Stomach (tissue), 8 donors: ENCODE measurements at regions not wholly inside any gene's neighbourhood (a gene's known extent, or its start where the extent isn't known, plus 50 kb on each side); places are given as distances from the start of the nearest gene placed in this dataset.

Source experiments
- DNase-seq, 2 donors: peaks; one replicate each; pipeline versions ENCODE4 v3.0.0 to v3.0.0-alpha.2; 2013 to 2019
- H3K27ac ChIP-seq, 5 donors: fragments of 200-600 bp in 4 of 5; sonication (generic) in 4 of 5; one replicate each; pipeline ENCODE4 v1.5.1; 2013 to 2019; ENCODE audit warnings: mild to moderate bottlenecking in 1 of 5, moderate library complexity in 1 of 5
- H3K27me3 ChIP-seq, 3 donors: fragments of 200-600 bp; sonication (generic); one replicate each; pipeline ENCODE4 v1.5.1; 2017 to 2019; ENCODE audit warnings: mixed run types in 1 of 3
- H3K36me3 ChIP-seq, 4 donors: fragments of 200-600 bp; sonication (generic); 1 replicate in 3 of 4; 2 replicates in 1 of 4; pipeline ENCODE4 v1.5.1; 2016 to 2019
- H3K4me1 ChIP-seq, 4 donors: fragments of 200-600 bp; sonication (generic); one replicate each; pipeline ENCODE4 v1.5.1; 2016 to 2019
- H3K4me3 ChIP-seq, 4 donors: fragments of 200-600 bp; sonication (generic) in 3 of 4; one replicate each; pipeline ENCODE4 v1.5.1; 2016 to 2019; ENCODE audit warnings: mild to moderate bottlenecking in 1 of 4
- H3K9me3 ChIP-seq, 4 donors: fragments of 200-600 bp; sonication (generic); one replicate each; pipeline ENCODE4 v1.5.1; 2016 to 2019
- CTCF ChIP-seq, 7 experiments: fragments of 450-650 bp in 4 of 7; fragments of 200-600 bp in 3 of 7; sonication (generic) in 3 of 7; IDR thresholded peaks; one replicate each; pipeline ENCODE4 v1.5.1; 2016 to 2019; ENCODE audit warnings: antibody characterized with exemption in 7 of 7, control low read depth in 2 of 7, mild to moderate bottlenecking in 1 of 7
- EP300 ChIP-seq: sonication (generic); formaldehyde crosslinking; IDR thresholded peaks from one replicate; pipeline ENCODE4 v1.6.1; 2017; ENCODE audit warnings: antibody characterized with exemption
- POLR2A ChIP-seq, 4 donors: fragments of 450-650 bp; IDR thresholded peaks; one replicate each; pipeline ENCODE4 v1.6.1; 2016; ENCODE audit warnings: antibody characterized with exemption in 4 of 4, control low read depth in 2 of 4, mild to moderate bottlenecking in 1 of 4, moderate library complexity in 1 of 4
- POLR2AphosphoS5 ChIP-seq, 3 donors: sonication (generic); formaldehyde crosslinking; IDR thresholded peaks; one replicate each; pipeline ENCODE4 v1.6.1; 2016; ENCODE audit warnings: antibody characterized with exemption in 3 of 3
- WGBS, 5 donors: extraction: QIAGEN DNeasy Blood & Tissue Kit in 3 of 5; methylation state at CpG; one replicate each; pipeline versions ENCODE4 v1.1.5 to v1.1.7; 2013 to 2018; 5-methylcytosine and 5-hydroxymethylcytosine counted together
- intact Hi-C: fragments of 100-400 bp; cut with DNase I; formaldehyde crosslinking; loops from one replicate; pipeline ENCODE4 v1.15.1; 2023; ENCODE audit warnings: low total_unique reads
- donor health status: healthy with polysubstance abuse.
- donor health status: Bipolar disorder and iron deficiency.
- donor health status: healthy.

GRCh38 chr2:191483117-191483516 lies 194.8 kb upstream of the NABP1 start:
- 62 to 68% (median 64%) methylated on average over 3 of the region's 3 CpGs for WGBS, 5 donors
- Histone ChIP-seq H3K4me1 (peaks cover 0 to 16% (median 15%) of the 10 kb centered on the region in 4 donors), H3K27ac (no peak overlapping the region), H3K4me3 (no peak overlapping the region), H3K27me3 (no peaks in the 10 kb centered on the region), H3K9me3 (peaks cover 0 to 32% (median 21%) of the 10 kb centered on the region in 4 donors), H3K36me3 (no peaks in the 10 kb centered on the region)
- DNase-seq = no peak
- no peak for TF ChIP-seq EP300
- TF ChIP-seq CTCF (IDR thresholded peaks at IDR 0.05) = no peak
- TF ChIP-seq POLR2AphosphoS5 (IDR thresholded peaks at IDR 0.05) = no peak
- TF ChIP-seq POLR2A (IDR thresholded peaks at IDR 0.05) = no peak
- intact Hi-C loops = no loop called here

- no peak for TF ChIP-seq EP300
- no peak for TF ChIP-seq POLR2AphosphoS5 (IDR thresholded peaks at IDR 0.05)
- no peak for TF ChIP-seq CTCF (IDR thresholded peaks at IDR 0.05)
- no peak for TF ChIP-seq POLR2A (IDR thresholded peaks at IDR 0.05)
- Histone ChIP-seq H3K36me3 (no peaks in the 10 kb centered on the region), H3K4me3 (no peak overlapping the region), H3K9me3 (peaks cover 0 to 24% (median 14%) of the 10 kb centered on the region in 4 donors), H3K27ac (no peak overlapping the region), H3K27me3 (no peaks in the 10 kb centered on the region), H3K4me1 (peaks cover 0 to 3% (median 0%) of the 10 kb centered on the region in 4 donors)
- no peak for DNase-seq
- intact Hi-C loops = no loop called here
- 71 to 80% (median 80%) methylated on average over 3 of the region's 3 CpGs for WGBS, 5 donors
Observed at GRCh38 chr2:191486584-191487320, 191.2 kb upstream of the NABP1 start.

GRCh38 chr2:191488135-191488534 lies 189.8 kb upstream of the NABP1 start:
- no peak for TF ChIP-seq POLR2AphosphoS5 (IDR thresholded peaks at IDR 0.05)
- TF ChIP-seq CTCF (IDR thresholded peaks at IDR 0.05) = no peak
- TF ChIP-seq POLR2A (IDR thresholded peaks at IDR 0.05) = no peak
- TF ChIP-seq EP300 = no peak
- H3K4me3 ChIP-seq = no peak overlapping the region
- H3K27me3 ChIP-seq = no peaks in the 10 kb centered on the region
- 68 to 79% (median 75%) methylated on average over 7 of the region's 7 CpGs for WGBS, 5 donors
- H3K27ac ChIP-seq = no peak overlapping the region
- H3K36me3 ChIP-seq = no peaks in the 10 kb centered on the region
- peaks cover 0 to 10% (median 9%) of the 10 kb centered on the region in 4 donors for H3K9me3 ChIP-seq
- intact Hi-C loops = no loop called here
- no peak for DNase-seq
- H3K4me1 ChIP-seq = peaks cover 0 to 3% (median 0%) of the 10 kb centered on the region in 4 donors

- Histone ChIP-seq H3K27ac (no peak overlapping the region), H3K4me1 (peaks cover 0 to 3% (median 0%) of the 10 kb centered on the region in 4 donors), H3K9me3 (peaks cover 0 to under 1% (median 0%) of the 10 kb centered on the region in 4 donors), H3K4me3 (no peak overlapping the region), H3K36me3 (no peaks in the 10 kb centered on the region), H3K27me3 (no peaks in the 10 kb centered on the region)
- DNase-seq = no peak
- TF ChIP-seq POLR2A (IDR thresholded peaks at IDR 0.05) (no peak), CTCF (IDR thresholded peaks at IDR 0.05) (no peak), POLR2AphosphoS5 (IDR thresholded peaks at IDR 0.05) (no peak), EP300 (no peak)
- 65 to 77% (median 73%) methylated on average over 2 of the region's 2 CpGs for WGBS, 5 donors
- intact Hi-C loops = no loop called here
Observed at GRCh38 chr2:191489177-191489576, 188.8 kb upstream of the NABP1 start.
